D721Med (cell line): ENCODE measurements at regions not wholly inside any gene's neighbourhood (a gene's known extent, or its start where the extent isn't known, plus 50 kb on each side); places are given as distances from the start of the nearest gene placed in this dataset.

ENCODE experiments used
- DNase-seq: peaks from one replicate; pipeline ENCODE4 v3.0.0; 2011; ENCODE audit warnings: low spot score; ENCODE audit not compliant: insufficient read length
- FAIRE-seq: peaks from 2 replicates; lab custom pipeline; 2011; peaks lifted over from hg19 to GRCh38; lab: Jason Lieb, UNC
- TF ChIP-seq, protein P1 (sequence below): IDR thresholded peaks from 2 replicates; pipeline ENCODE4 v1.5.1; 2012; ENCODE audit warnings: mild to moderate bottlenecking, control low read depth; ENCODE audit not compliant: insufficient read depth; ENCODE audit errors: missing control alignments

DNA sequence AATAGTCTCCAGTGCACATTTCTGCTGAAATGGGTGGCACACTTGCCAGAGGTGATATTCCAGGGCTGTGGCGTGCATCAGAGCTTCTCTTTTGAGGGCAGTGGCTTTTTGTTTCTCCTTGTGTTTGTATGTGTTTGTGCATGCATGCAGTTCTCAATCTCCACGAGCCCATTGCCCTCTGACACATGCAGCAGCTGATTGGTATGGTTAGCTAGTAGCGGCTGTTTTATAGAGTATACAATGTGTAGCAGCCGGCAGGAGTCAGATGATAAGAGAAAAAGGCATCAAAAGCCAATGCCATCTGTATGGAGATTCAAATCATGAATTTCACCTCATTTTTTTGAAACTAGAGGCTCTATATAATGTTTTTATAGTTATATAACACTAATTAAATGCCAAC, 616.9 kb upstream of the STXBP6 start:
- FAIRE-seq (no peak), DNase-seq (no peak)
- TF ChIP-seq, protein P1, sequence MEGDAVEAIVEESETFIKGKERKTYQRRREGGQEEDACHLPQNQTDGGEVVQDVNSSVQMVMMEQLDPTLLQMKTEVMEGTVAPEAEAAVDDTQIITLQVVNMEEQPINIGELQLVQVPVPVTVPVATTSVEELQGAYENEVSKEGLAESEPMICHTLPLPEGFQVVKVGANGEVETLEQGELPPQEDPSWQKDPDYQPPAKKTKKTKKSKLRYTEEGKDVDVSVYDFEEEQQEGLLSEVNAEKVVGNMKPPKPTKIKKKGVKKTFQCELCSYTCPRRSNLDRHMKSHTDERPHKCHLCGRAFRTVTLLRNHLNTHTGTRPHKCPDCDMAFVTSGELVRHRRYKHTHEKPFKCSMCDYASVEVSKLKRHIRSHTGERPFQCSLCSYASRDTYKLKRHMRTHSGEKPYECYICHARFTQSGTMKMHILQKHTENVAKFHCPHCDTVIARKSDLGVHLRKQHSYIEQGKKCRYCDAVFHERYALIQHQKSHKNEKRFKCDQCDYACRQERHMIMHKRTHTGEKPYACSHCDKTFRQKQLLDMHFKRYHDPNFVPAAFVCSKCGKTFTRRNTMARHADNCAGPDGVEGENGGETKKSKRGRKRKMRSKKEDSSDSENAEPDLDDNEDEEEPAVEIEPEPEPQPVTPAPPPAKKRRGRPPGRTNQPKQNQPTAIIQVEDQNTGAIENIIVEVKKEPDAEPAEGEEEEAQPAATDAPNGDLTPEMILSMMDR: no peak

GRCh38 chr14:25658988-25659387, 609.0 kb upstream of the STXBP6 start:
- FAIRE-seq (no peak), DNase-seq (no peak)
- TF ChIP-seq, protein P1: no peak

DNA sequence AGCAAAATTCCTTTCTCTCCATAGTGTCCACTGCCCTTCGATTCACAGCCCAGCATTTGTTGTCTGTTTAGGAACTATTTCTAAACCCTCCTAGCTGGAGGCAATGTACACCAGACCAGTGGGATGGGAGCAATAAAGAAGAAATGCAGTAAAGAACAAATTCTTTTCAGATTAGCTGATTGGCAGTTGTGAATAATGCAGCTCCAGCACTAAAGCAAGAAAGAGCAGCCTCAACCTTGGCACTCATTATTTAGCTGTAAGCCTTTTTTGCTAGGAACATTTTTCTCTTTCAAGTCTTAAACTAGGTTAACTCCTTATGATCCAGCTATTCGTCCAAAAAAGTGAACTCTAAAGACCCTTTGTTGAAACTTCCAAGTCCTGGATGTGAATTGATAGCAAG, 580.5 kb upstream of the STXBP6 start:
- DNase-seq (no peak), FAIRE-seq (no peak)
- TF ChIP-seq, protein P1: no peak

- TF ChIP-seq, protein P1: no peak
- FAIRE-seq: no peak
- no peak for DNase-seq
Observed at GRCh38 chr14:25628978-25629377, 579.0 kb upstream of the STXBP6 start.

DNA sequence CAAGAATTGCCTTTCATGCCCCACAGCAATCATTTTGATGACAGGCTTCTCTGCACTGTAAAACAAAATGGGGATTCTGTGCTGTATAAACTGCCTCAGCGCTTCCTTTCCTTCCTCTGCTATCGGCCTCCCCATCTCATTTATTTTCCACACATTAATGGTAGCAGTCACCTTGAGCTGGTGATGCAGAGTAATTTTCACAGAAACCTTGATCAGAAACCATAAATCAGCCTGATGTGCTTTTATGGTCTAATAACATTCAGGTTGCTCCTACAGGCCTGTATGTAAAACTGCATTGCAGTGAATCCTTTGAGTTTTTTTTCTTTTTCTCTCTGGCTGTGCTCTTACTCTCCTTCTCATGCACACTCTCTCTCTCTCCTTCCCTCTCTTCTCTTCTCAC, 578.4 kb upstream of the STXBP6 start:
- FAIRE-seq (no peak), DNase-seq (no peak)
- TF ChIP-seq, protein P1: no peak

GRCh38 chr14:25626986-25627385, 577.0 kb upstream of the STXBP6 start:
- TF ChIP-seq, protein P1: no peak
- FAIRE-seq (no peak), DNase-seq (no peak)

- no peak for DNase-seq
- TF ChIP-seq, protein P1: no peak
- no peak for FAIRE-seq
Observed at GRCh38 chr14:25622763-25623162, 572.8 kb upstream of the STXBP6 start.
